Occipital lobe (tissue), 1 donor: ENCODE measurements at regions not wholly inside any gene's neighbourhood (a gene's known extent, or its start where the extent isn't known, plus 50 kb on each side); places are given as distances from the start of the nearest gene placed in this dataset.
"Not testable (repeated sequence)": the region's sequence is repeated elsewhere in the genome, so short reads cannot be mapped to it uniquely, and the experiment has no call there.

Experiments
- DNase-seq: peaks from one replicate; lab custom pipeline; 2025; lab: John Stamatoyannopoulos, UW

GRCh38 chr5:99320436-99320835 lies 391.6 kb upstream of the CHD1 start:
- DNase-seq: no peak

GRCh38 chr5:99317136-99317535 lies 388.3 kb upstream of the CHD1 start:
- no peak for DNase-seq

- no peak for DNase-seq
Measured at GRCh38 chr5:99316484-99316883, 387.7 kb upstream of the CHD1 start.

GRCh38 chr5:99315413-99316183 lies 386.8 kb upstream of the CHD1 start:
- DNase-seq: no peak

GRCh38 chr5:99314721-99315120 lies 385.9 kb upstream of the CHD1 start:
- DNase-seq: no peak

- no peak for DNase-seq
Measured at GRCh38 chr5:99308131-99308530, 379.3 kb upstream of the CHD1 start.

GRCh38 chr5:99305045-99305580 lies 376.3 kb upstream of the CHD1 start:
- DNase-seq: no peak

- DNase-seq: no peak
Measured at GRCh38 chr5:99285606-99286005, 356.8 kb upstream of the CHD1 start.

GRCh38 chr5:99275128-99275527 lies 346.3 kb upstream of the CHD1 start:
- DNase-seq: no peak

GRCh38 chr5:99272576-99272975 lies 343.8 kb upstream of the CHD1 start:
- DNase-seq: no peak

- DNase-seq: no peak
Measured at GRCh38 chr5:99258819-99259218, 330.0 kb upstream of the CHD1 start.

- no peak for DNase-seq
Measured at GRCh38 chr5:99248066-99248465, 319.3 kb upstream of the CHD1 start.

GRCh38 chr5:99247346-99247745 lies 318.5 kb upstream of the CHD1 start:
- DNase-seq: no peak

GRCh38 chr5:99243111-99243510 lies 314.3 kb upstream of the CHD1 start:
- no peak for DNase-seq

GRCh38 chr5:99239826-99240360 lies 311.1 kb upstream of the CHD1 start:
- DNase-seq: no peak

GRCh38 chr5:99191206-99191745 lies 262.5 kb upstream of the CHD1 start:
- no peak for DNase-seq

GRCh38 chr5:99187611-99188010 lies 258.8 kb upstream of the CHD1 start:
- DNase-seq: no peak

GRCh38 chr5:99179206-99179605 lies 250.4 kb upstream of the CHD1 start:
- DNase-seq: no peak

GRCh38 chr5:99177796-99178195 lies 249.0 kb upstream of the CHD1 start:
- no peak for DNase-seq

- DNase-seq: no peak
Measured at GRCh38 chr5:99176186-99176585, 247.4 kb upstream of the CHD1 start.

GRCh38 chr5:99169309-99169708 lies 240.5 kb upstream of the CHD1 start:
- no peak for DNase-seq

GRCh38 chr5:99161538-99161937 lies 232.7 kb upstream of the CHD1 start:
- DNase-seq: not testable (repeated sequence)

GRCh38 chr5:99156688-99157087 lies 227.9 kb upstream of the CHD1 start:
- no peak for DNase-seq
